Peyer's patch (tissue), 4 donors: ENCODE measurements at regions not wholly inside any gene's neighbourhood (a gene's known extent, or its start where the extent isn't known, plus 50 kb on each side); places are given as distances from the start of the nearest gene placed in this dataset.

Source experiments
- DNase-seq, 3 donors: peaks; one replicate each; pipeline ENCODE4 v3.0.0-alpha.2; 2017 to 2019
- H3K27ac ChIP-seq, 4 donors: fragments of 200-600 bp; sonication (generic); one replicate each; pipeline ENCODE4 v1.5.1; 2016 to 2019
- H3K27me3 ChIP-seq, 2 donors: fragments of 200-600 bp; sonication (generic); one replicate each; pipeline ENCODE4 v1.5.1; 2019
- H3K36me3 ChIP-seq, 3 donors: fragments of 200-600 bp; sonication (generic); one replicate each; pipeline ENCODE4 v1.5.1; 2016 to 2019
- H3K4me1 ChIP-seq, 4 donors: fragments of 200-600 bp; sonication (generic); one replicate each; pipeline ENCODE4 v1.5.1; 2016 to 2019
- H3K4me3 ChIP-seq, 4 donors: fragments of 200-600 bp; sonication (generic); 1 replicate in 3 of 4; 2 replicates in 1 of 4; pipeline ENCODE4 v1.5.1; 2016 to 2019; ENCODE audit warnings: mild to moderate bottlenecking in 1 of 4
- H3K9me3 ChIP-seq, 4 donors: fragments of 200-600 bp; sonication (generic); one replicate each; pipeline ENCODE4 v1.5.1; 2016 to 2019; ENCODE audit warnings: mild to moderate bottlenecking in 1 of 4
- POLR2A ChIP-seq, 2 donors: fragments of 450-650 bp; IDR thresholded peaks; one replicate each; pipeline ENCODE4 v1.5.1; 2017; ENCODE audit warnings: antibody characterized with exemption in 2 of 2, mild to moderate bottlenecking in 2 of 2, moderate library complexity in 2 of 2
- TF ChIP-seq, protein P1 (sequence below), 6 experiments: fragments of 450-650 bp in 4 of 6; fragments of 200-600 bp in 2 of 6; sonication (generic) in 1 of 6; IDR thresholded peaks; one replicate each; pipeline ENCODE4 v1.5.1; 2017 to 2019; ENCODE audit warnings: antibody characterized with exemption in 6 of 6, mild to moderate bottlenecking in 3 of 6, moderate library complexity in 1 of 6

DNA sequence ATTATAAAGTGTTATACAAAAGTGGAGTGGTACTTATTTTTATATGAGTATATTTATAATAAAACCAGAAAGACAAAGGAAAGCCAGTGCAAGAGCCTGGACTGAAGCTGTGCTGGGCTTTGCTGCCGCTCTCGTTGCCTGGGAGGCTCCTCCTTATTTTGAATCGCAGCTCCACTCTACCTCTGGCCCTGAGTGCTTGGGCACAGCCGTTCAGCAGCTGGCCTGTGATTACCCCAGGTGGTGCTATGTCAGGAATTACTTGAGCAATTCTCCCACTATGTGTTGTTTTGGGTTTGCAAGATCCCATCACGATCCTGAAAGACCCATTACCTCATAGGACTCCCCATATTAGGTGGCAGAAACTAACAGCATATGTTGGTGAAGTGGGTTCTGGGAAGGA is 53.0 kb upstream of the LCLAT1 start:
- Histone ChIP-seq H3K4me3 (no peak overlapping the region), H3K27me3 (no peaks in the 10 kb centered on the region), H3K4me1 (no peaks in the 10 kb centered on the region), H3K36me3 (no peaks in the 10 kb centered on the region), H3K9me3 (no peaks in the 10 kb centered on the region), H3K27ac (no peak overlapping the region)
- no peak for TF ChIP-seq POLR2A (IDR thresholded peaks at IDR 0.05)
- TF ChIP-seq, protein P1, sequence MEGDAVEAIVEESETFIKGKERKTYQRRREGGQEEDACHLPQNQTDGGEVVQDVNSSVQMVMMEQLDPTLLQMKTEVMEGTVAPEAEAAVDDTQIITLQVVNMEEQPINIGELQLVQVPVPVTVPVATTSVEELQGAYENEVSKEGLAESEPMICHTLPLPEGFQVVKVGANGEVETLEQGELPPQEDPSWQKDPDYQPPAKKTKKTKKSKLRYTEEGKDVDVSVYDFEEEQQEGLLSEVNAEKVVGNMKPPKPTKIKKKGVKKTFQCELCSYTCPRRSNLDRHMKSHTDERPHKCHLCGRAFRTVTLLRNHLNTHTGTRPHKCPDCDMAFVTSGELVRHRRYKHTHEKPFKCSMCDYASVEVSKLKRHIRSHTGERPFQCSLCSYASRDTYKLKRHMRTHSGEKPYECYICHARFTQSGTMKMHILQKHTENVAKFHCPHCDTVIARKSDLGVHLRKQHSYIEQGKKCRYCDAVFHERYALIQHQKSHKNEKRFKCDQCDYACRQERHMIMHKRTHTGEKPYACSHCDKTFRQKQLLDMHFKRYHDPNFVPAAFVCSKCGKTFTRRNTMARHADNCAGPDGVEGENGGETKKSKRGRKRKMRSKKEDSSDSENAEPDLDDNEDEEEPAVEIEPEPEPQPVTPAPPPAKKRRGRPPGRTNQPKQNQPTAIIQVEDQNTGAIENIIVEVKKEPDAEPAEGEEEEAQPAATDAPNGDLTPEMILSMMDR (IDR thresholded peaks at IDR 0.05), result no peak
- no peak for DNase-seq

DNA sequence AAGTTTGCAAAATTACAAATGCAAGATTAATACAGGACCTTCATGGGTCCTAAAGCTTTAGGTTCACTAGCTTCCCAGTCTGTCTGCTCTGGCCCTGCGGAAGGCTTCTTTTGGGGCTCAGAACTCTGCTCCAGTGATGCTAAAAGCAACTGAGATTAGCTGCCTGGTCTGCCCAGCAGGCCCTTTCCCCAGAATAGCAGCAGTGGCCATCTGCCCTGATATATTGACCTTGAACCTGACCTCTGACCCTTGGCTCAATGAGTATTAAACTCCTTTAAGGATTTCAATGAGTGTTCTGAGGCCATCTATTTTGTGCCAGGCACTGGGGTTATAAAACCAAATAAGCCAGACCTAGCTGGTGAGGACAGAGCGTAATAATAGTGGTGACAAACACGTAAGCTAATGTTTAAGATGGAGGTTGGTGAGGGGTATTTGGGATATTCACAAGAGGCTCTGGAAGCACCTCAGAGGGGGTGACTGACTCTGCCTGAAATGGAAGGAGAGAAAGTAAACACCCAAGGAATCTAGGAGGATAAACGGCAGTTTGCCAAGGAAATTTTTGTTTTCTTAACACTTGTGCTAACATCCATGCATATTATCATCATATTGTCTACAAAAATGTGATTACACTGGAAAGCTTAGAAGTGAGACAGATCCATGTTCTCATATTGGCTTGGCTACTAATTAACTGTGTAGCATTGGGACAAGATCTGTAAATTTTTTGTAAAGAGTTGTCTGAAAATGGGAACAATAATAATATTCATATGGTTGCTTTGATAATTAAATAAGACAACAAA is 50.4 kb upstream of the LCLAT1 start:
- no peak for DNase-seq
- H3K9me3 ChIP-seq, result no peaks in the 10 kb centered on the region
- H3K4me1 ChIP-seq, result no peaks in the 10 kb centered on the region
- no peaks in the 10 kb centered on the region for H3K27me3 ChIP-seq
- H3K27ac ChIP-seq, result no peak overlapping the region
- no peak for TF ChIP-seq POLR2A (IDR thresholded peaks at IDR 0.05)
- TF ChIP-seq, protein P1 (IDR thresholded peaks at IDR 0.05), result no peak
- H3K36me3 ChIP-seq, result no peaks in the 10 kb centered on the region
- H3K4me3 ChIP-seq, result no peak overlapping the region
